ENCODE measurements at regions not wholly inside any gene's neighbourhood (a gene's known extent, or its start where the extent isn't known, plus 50 kb on each side); places are given as distances from the start of the nearest gene placed in this dataset.

- Histone ChIP-seq H3K36me3 (ENCODE audit: insufficient read depth) (no peaks in the 10 kb centered on the region), H3K27me3 (ENCODE audit: insufficient read depth) (no peaks in the 10 kb centered on the region), H2AFZ (no peak overlapping the region), H3F3A (replicated peaks; ENCODE audit: low read depth) (no peaks in the 10 kb centered on the region), H3K9me2 (ENCODE audit: insufficient read depth) (peaks cover 13% of the 10 kb centered on the region; the same call in 1 of the 2 replicates), H3K4me1 (ENCODE audit: insufficient read depth) (no peaks in the 10 kb centered on the region), H3K4me2 (no peak overlapping the region), H4K20me1 (replicated peaks; ENCODE audit: insufficient read depth) (no peaks in the 10 kb centered on the region), H3K27ac (ENCODE audit: low read depth) (no peak overlapping the region), H3K4me3 (no peak overlapping the region), H3K79me2 (replicated peaks; ENCODE audit: insufficient read depth) (no peaks in the 10 kb centered on the region)
- peaks cover 2% of the 10 kb centered on the region; the same call in 1 of the 3 replicates for H3K9me3 Mint-ChIP-seq
- no peaks in the 10 kb centered on the region for H3K27me3 Mint-ChIP-seq (ENCODE audit: insufficient read depth, low read depth, poor library complexity)
- DNase-seq (ENCODE audit: low spot score) = no peak
- ATAC-seq = no peak
- no peak overlapping the region for H3K4me3 Mint-ChIP-seq
- no peaks in the 10 kb centered on the region for H3K36me3 Mint-ChIP-seq (ENCODE audit: low read depth)
- no peaks in the 10 kb centered on the region for H3K4me1 Mint-ChIP-seq
- TF ChIP-seq STAT1 (IDR thresholded peaks at IDR 0.05; ENCODE audit: unreplicated experiment) = no peak
- TF ChIP-seq REST (IDR thresholded peaks at IDR 0.05; ENCODE audit: unreplicated experiment) = no peak
- TF ChIP-seq ZNF114 (CRISPR knock-in tag; IDR thresholded peaks at IDR 0.05) = no peak
- no peak for TF ChIP-seq ETS1 (IDR thresholded peaks at IDR 0.05)
- TF ChIP-seq EZH2 (IDR thresholded peaks at IDR 0.05; ENCODE audit: low read depth, unreplicated experiment) = no peak
- TF ChIP-seq CREB1 (CRISPR knock-in tag; IDR thresholded peaks at IDR 0.05; ENCODE audit: low read depth) = no peak
- no peak for TF ChIP-seq JUNB (IDR thresholded peaks at IDR 0.05; ENCODE audit: unreplicated experiment)
- H3K27ac Mint-ChIP-seq = no peak overlapping the region
These were observed 267.6 kb downstream of the GPAM start for GRCh38 chr10:111916011-111916410.

GRCh38 chr10:111921821-111922220, 261.7 kb downstream of the GPAM start:
- Mint-ChIP-seq H3K36me3 (ENCODE audit: low read depth) (no peaks in the 10 kb centered on the region), H3K4me3 (no peak overlapping the region), H3K4me1 (peaks cover 9% of the 10 kb centered on the region), H3K27ac (no peak overlapping the region), H3K9me3 (no peaks in the 10 kb centered on the region), H3K27me3 (ENCODE audit: insufficient read depth, low read depth, poor library complexity) (no peaks in the 10 kb centered on the region)
- no peak overlapping the region for H3K27ac ChIP-seq (ENCODE audit: low read depth)
- H3K79me2 ChIP-seq (replicated peaks; ENCODE audit: insufficient read depth) = no peaks in the 10 kb centered on the region
- peaks cover 10% of the 10 kb centered on the region; the same call in 1 of the 2 replicates for H3K9me2 ChIP-seq (ENCODE audit: insufficient read depth)
- peaks cover 11% of the 10 kb centered on the region for H3K4me1 ChIP-seq (ENCODE audit: insufficient read depth)
- H3K4me3 ChIP-seq = no peak overlapping the region
- H3F3A ChIP-seq (replicated peaks; ENCODE audit: low read depth) = no peaks in the 10 kb centered on the region
- no peaks in the 10 kb centered on the region for H3K27me3 ChIP-seq (ENCODE audit: insufficient read depth)
- no peaks in the 10 kb centered on the region for H3K36me3 ChIP-seq (ENCODE audit: insufficient read depth)
- TF ChIP-seq ETS1 (IDR thresholded peaks at IDR 0.05) (no peak), JUNB (IDR thresholded peaks at IDR 0.05; ENCODE audit: unreplicated experiment) (no peak), ZNF114 (CRISPR knock-in tag; IDR thresholded peaks at IDR 0.05) (no peak), ZNF331 (CRISPR knock-in tag; IDR thresholded peaks at IDR 0.05; ENCODE audit: low read depth) (no peak), POLR2AphosphoS5 (IDR thresholded peaks at IDR 0.05; ENCODE audit: low read depth) (no peak), CTCF (conservative IDR thresholded peaks at IDR 0.05; ENCODE audit: low read depth in 2 of 2) (no peak), EZH2phosphoT487 (IDR thresholded peaks at IDR 0.05; ENCODE audit: unreplicated experiment) (no peak), REST (IDR thresholded peaks at IDR 0.05; ENCODE audit: unreplicated experiment) (no peak), STAT1 (IDR thresholded peaks at IDR 0.05; ENCODE audit: unreplicated experiment) (no peak)
- ATAC-seq (no peak), DNase-seq (ENCODE audit: low spot score) (no peak)
- no peak overlapping the region for H2AFZ ChIP-seq
- no peak overlapping the region for H3K4me2 ChIP-seq
- no peaks in the 10 kb centered on the region for H4K20me1 ChIP-seq (replicated peaks; ENCODE audit: insufficient read depth)
